ENCODE measurements at regions not wholly inside any gene's neighbourhood (a gene's known extent, or its start where the extent isn't known, plus 50 kb on each side); places are given as distances from the start of the nearest gene placed in this dataset.

GRCh38 chrX:22740836-22741235, 258.9 kb upstream of the DDX53 start:
- no peak overlapping the region for H3K27ac ChIP-seq
- WGBS (ENCODE audit: missing lambda C conversion rate): 19% methylated on average over 4 of the region's 4 CpGs
- H3K4me3 ChIP-seq: no peak overlapping the region
- ATAC-seq (no peak), FAIRE-seq (peak; percentile 94), DNase-seq (ENCODE audit: low read depth in 1 of 2, low spot score in 1 of 2) (no peak)
- no peaks in the 10 kb centered on the region for H3K9me3 ChIP-seq
- POLR2A ChIA-PET: no interaction called here
- CTCF ChIA-PET: no interaction called here
- TF ChIP-seq RAD21 (conservative IDR thresholded peaks at IDR 0.05 in 1 of 2, IDR thresholded peaks at IDR 0.05 in 1 of 2): no peak
- no peaks in the 10 kb centered on the region for H3K4me1 ChIP-seq
- H3K4me2 ChIP-seq: no peak overlapping the region

GRCh38 chrX:22742174-22742573, 257.6 kb upstream of the DDX53 start:
- Histone ChIP-seq H3K4me2 (no peak overlapping the region), H3K27ac (no peak overlapping the region), H3K4me1 (no peaks in the 10 kb centered on the region), H3K4me3 (no peak overlapping the region), H3K9me3 (no peaks in the 10 kb centered on the region)
- POLR2A ChIA-PET: no interaction called here
- no peak for FAIRE-seq
- 32% methylated on average over 1 of the region's 1 CpG for WGBS (ENCODE audit: missing lambda C conversion rate)
- CTCF ChIA-PET: no interaction called here
- no peak for TF ChIP-seq HMGXB4 (CRISPR knock-in tag; IDR thresholded peaks at IDR 0.05; ENCODE audit: borderline replicate concordance)
- TF ChIP-seq RFX5 (IDR thresholded peaks at IDR 0.05): no peak
- TF ChIP-seq EHMT2 (IDR thresholded peaks at IDR 0.05; ENCODE audit: low read depth): no peak
- TF ChIP-seq ESRRA (IDR thresholded peaks at IDR 0.05; ENCODE audit: borderline replicate concordance, low read length): no peak
- no peak for DNase-seq (ENCODE audit: low read depth in 1 of 2, low spot score in 1 of 2)
- ATAC-seq: no peak

GRCh38 chrX:22746081-22746480, 253.7 kb upstream of the DDX53 start:
- FAIRE-seq (no peak), DNase-seq (ENCODE audit: low read depth in 1 of 2, low spot score in 1 of 2) (no peak), ATAC-seq (no peak)
- Histone ChIP-seq H3K9me3 (no peaks in the 10 kb centered on the region), H3K4me2 (no peak overlapping the region), H3K27ac (no peak overlapping the region), H3K4me3 (no peak overlapping the region), H3K4me1 (no peaks in the 10 kb centered on the region)
- no peak for TF ChIP-seq ZSCAN20 (CRISPR knock-in tag; IDR thresholded peaks at IDR 0.05)
- TF ChIP-seq HOXB5 (CRISPR knock-in tag; IDR thresholded peaks at IDR 0.05): no peak
- TF ChIP-seq ESRRA (IDR thresholded peaks at IDR 0.05; ENCODE audit: borderline replicate concordance, low read length): no peak
- no peak for TF ChIP-seq SREBF2 (IDR thresholded peaks at IDR 0.05)
- TF ChIP-seq KDM5A (IDR thresholded peaks at IDR 0.05): no peak
- TF ChIP-seq SMC3 (IDR thresholded peaks at IDR 0.05): no peak
- no peak for TF ChIP-seq RFX5 (IDR thresholded peaks at IDR 0.05)
- TF ChIP-seq CEBPB (IDR thresholded peaks at IDR 0.05): no peak
- TF ChIP-seq CHD4 (IDR thresholded peaks at IDR 0.05; ENCODE audit: borderline replicate concordance): no peak
- no peak for TF ChIP-seq HMGXB4 (CRISPR knock-in tag; IDR thresholded peaks at IDR 0.05; ENCODE audit: borderline replicate concordance)
- TF ChIP-seq RAD21 (conservative IDR thresholded peaks at IDR 0.05 in 1 of 2, IDR thresholded peaks at IDR 0.05 in 1 of 2): no peak
- TF ChIP-seq RNF2 (IDR thresholded peaks at IDR 0.05; ENCODE audit: borderline replicate concordance, low read depth): no peak
- TF ChIP-seq RCOR1 (IDR thresholded peaks at IDR 0.05; ENCODE audit: low read depth, low read length): no peak
- TF ChIP-seq MAX (IDR thresholded peaks at IDR 0.05): no peak
- no peak for TF ChIP-seq NFE2L2 (conservative IDR thresholded peaks at IDR 0.05; ENCODE audit: low read length)
- TF ChIP-seq USF2 (IDR thresholded peaks at IDR 0.05): no peak
- TF ChIP-seq EHF (CRISPR knock-in tag; IDR thresholded peaks at IDR 0.05): no peak
- no peak for TF ChIP-seq FOXS1 (CRISPR knock-in tag; IDR thresholded peaks at IDR 0.05)
- TF ChIP-seq TFCP2L1 (CRISPR knock-in tag; IDR thresholded peaks at IDR 0.05): no peak
- no peak for TF ChIP-seq KDM1A (IDR thresholded peaks at IDR 0.05; ENCODE audit: low read depth)
- 53% methylated on average over 4 of the region's 4 CpGs for WGBS (ENCODE audit: missing lambda C conversion rate)
- POLR2A ChIA-PET: no interaction called here
- CTCF ChIA-PET: interaction anchor here (1.1 kb wide), 1 partner anchor 761 kb away, joined by 5 read pairs; no protein-coding TSS in a partner anchor
